ENCODE measurements at regions not wholly inside any gene's neighbourhood (a gene's known extent, or its start where the extent isn't known, plus 50 kb on each side); places are given as distances from the start of the nearest gene placed in this dataset.
"Not testable (repeated sequence)": the region's sequence is repeated elsewhere in the genome, so short reads cannot be mapped to it uniquely, and the experiment has no call there.

- no peak for DNase-seq
Observed at GRCh38 chr3:174462916-174463315, 396.2 kb upstream of the NAALADL2 start.

- DNase-seq, result no peak
Observed at GRCh38 chr3:174465177-174465576, 394.0 kb upstream of the NAALADL2 start.

- DNase-seq, result no peak
Observed at GRCh38 chr3:174466471-174467054, 392.6 kb upstream of the NAALADL2 start.

- DNase-seq, result no peak
Observed at GRCh38 chr3:174477491-174477890, 381.6 kb upstream of the NAALADL2 start.

GRCh38 chr3:174480767-174481166, 378.4 kb upstream of the NAALADL2 start:
- no peak for DNase-seq

- DNase-seq, result no peak
Observed at GRCh38 chr3:174482541-174482940, 376.6 kb upstream of the NAALADL2 start.

- DNase-seq, result no peak
Observed at GRCh38 chr3:174483254-174483653, 375.9 kb upstream of the NAALADL2 start.

GRCh38 chr3:174483856-174484255, 375.3 kb upstream of the NAALADL2 start:
- not testable (repeated sequence) for DNase-seq

- DNase-seq, result no peak
Observed at GRCh38 chr3:174488527-174488926, 370.6 kb upstream of the NAALADL2 start.

- no peak for DNase-seq
Observed at GRCh38 chr3:174495311-174495710, 363.8 kb upstream of the NAALADL2 start.

- DNase-seq, result no peak
Observed at GRCh38 chr3:174495928-174496327, 363.2 kb upstream of the NAALADL2 start.

GRCh38 chr3:174498638-174499037, 360.5 kb upstream of the NAALADL2 start:
- DNase-seq, result no peak

- no peak for DNase-seq
Observed at GRCh38 chr3:174505266-174505665, 353.9 kb upstream of the NAALADL2 start.

- no peak for DNase-seq
Observed at GRCh38 chr3:174524203-174524602, 334.9 kb upstream of the NAALADL2 start.

GRCh38 chr3:174529298-174529697, 329.8 kb upstream of the NAALADL2 start:
- DNase-seq, result no peak

GRCh38 chr3:174531262-174531982, 327.7 kb upstream of the NAALADL2 start:
- peak; percentile 47 for DNase-seq

GRCh38 chr3:174532216-174532615, 326.9 kb upstream of the NAALADL2 start:
- DNase-seq, result no peak

GRCh38 chr3:174532776-174533175, 326.4 kb upstream of the NAALADL2 start:
- no peak for DNase-seq

- peak; percentile 50 for DNase-seq
Observed at GRCh38 chr3:174533286-174533685, 325.8 kb upstream of the NAALADL2 start.

GRCh38 chr3:174536319-174536718, 322.8 kb upstream of the NAALADL2 start:
- DNase-seq, result no peak

- no peak for DNase-seq
Observed at GRCh38 chr3:174538151-174538550, 321.0 kb upstream of the NAALADL2 start.

GRCh38 chr3:174540116-174540908, 318.8 kb upstream of the NAALADL2 start:
- no peak for DNase-seq

GRCh38 chr3:174541708-174542315, 317.3 kb upstream of the NAALADL2 start:
- DNase-seq, result no peak

All from kidney glomerular epithelial cell (primary cell).